ENCODE measurements at regions not wholly inside any gene's neighbourhood (a gene's known extent, or its start where the extent isn't known, plus 50 kb on each side); places are given as distances from the start of the nearest gene placed in this dataset.

DNA sequence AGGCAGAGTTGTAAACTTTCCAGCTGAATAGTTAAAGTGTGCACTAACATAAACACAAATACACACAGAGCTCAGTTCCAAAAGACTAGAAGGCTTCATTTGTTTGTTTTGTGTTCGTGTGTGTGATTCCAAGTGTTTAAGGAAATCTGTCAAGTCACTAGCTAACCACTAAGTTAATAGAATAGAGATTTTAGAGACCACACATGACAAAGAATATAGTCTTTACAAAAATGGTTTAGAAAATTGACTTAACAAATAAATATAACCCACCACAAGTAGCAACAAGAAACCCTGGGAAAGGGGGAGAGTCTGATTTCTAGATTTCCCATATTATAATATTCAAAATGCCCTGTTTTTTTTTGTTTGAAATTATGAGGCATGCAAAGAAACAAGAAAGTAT lies 209.4 kb downstream of the FZD1 start:
- no peak for ATAC-seq
- CTCF ChIA-PET, result no interaction called here

DNA sequence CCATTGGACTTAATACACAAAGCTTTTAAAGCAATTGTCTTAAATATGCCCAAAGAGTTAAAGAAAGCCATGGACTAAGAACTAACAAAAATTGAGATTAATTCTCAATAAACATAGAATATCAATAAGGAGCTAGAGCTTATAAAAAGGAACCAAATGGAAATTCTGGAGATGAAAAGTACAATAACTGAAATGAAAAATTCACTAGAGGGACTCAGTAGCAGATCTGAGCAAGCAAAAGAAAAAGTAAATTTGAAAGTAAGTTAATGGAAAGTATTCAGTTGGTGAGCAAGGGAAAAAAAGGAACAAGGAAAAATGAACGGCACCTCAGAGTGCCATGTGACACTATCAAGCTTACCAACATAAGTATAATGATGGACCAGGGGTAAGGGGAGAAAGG lies 209.8 kb downstream of the FZD1 start:
- ChIA-PET CTCF (no interaction called here), POLR2A (no interaction called here)
- Mint-ChIP-seq H3K4me1 (no peaks in the 10 kb centered on the region), H3K27me3 (ENCODE audit: low read depth) (no peaks in the 10 kb centered on the region), H3K27ac (no peak overlapping the region), H3K36me3 (peaks cover 13% of the 10 kb centered on the region), H3K9me3 (peaks cover 49% of the 10 kb centered on the region), H3K4me3 (no peak overlapping the region)
- no peak for ATAC-seq
- no peak for DNase-seq (ENCODE audit: low spot score)
- TF ChIP-seq, protein P1, sequence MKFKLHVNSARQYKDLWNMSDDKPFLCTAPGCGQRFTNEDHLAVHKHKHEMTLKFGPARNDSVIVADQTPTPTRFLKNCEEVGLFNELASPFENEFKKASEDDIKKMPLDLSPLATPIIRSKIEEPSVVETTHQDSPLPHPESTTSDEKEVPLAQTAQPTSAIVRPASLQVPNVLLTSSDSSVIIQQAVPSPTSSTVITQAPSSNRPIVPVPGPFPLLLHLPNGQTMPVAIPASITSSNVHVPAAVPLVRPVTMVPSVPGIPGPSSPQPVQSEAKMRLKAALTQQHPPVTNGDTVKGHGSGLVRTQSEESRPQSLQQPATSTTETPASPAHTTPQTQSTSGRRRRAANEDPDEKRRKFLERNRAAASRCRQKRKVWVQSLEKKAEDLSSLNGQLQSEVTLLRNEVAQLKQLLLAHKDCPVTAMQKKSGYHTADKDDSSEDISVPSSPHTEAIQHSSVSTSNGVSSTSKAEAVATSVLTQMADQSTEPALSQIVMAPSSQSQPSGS (CRISPR knock-in tag; IDR thresholded peaks at IDR 0.05; ENCODE audit: borderline replicate concordance, low read depth), result no peak
- TF ChIP-seq, protein P2, sequence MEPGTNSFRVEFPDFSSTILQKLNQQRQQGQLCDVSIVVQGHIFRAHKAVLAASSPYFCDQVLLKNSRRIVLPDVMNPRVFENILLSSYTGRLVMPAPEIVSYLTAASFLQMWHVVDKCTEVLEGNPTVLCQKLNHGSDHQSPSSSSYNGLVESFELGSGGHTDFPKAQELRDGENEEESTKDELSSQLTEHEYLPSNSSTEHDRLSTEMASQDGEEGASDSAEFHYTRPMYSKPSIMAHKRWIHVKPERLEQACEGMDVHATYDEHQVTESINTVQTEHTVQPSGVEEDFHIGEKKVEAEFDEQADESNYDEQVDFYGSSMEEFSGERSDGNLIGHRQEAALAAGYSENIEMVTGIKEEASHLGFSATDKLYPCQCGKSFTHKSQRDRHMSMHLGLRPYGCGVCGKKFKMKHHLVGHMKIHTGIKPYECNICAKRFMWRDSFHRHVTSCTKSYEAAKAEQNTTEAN (CRISPR knock-in tag; IDR thresholded peaks at IDR 0.05), result no peak
- TF ChIP-seq STAT6 (CRISPR knock-in tag; conservative IDR thresholded peaks at IDR 0.05; ENCODE audit: low read depth), result no peak

More for the DNA sequence above, 209.4 kb downstream of the FZD1 start:
- TF ChIP-seq ZNF317 (CRISPR knock-in tag; IDR thresholded peaks at IDR 0.05; ENCODE audit: borderline replicate concordance, low read depth), result no peak
- TF ChIP-seq EMX1 (CRISPR knock-in tag; IDR thresholded peaks at IDR 0.05), result no peak
- no peak for TF ChIP-seq PREB (CRISPR knock-in tag; IDR thresholded peaks at IDR 0.05; ENCODE audit: borderline replicate concordance)
- TF ChIP-seq ZNF671 (CRISPR knock-in tag; IDR thresholded peaks at IDR 0.05), result no peak
- no peak for TF ChIP-seq NR1H2 (CRISPR knock-in tag; IDR thresholded peaks at IDR 0.05)
- TF ChIP-seq ZNF512 (CRISPR knock-in tag; IDR thresholded peaks at IDR 0.05; ENCODE audit: borderline replicate concordance), result no peak
- TF ChIP-seq, protein P2 (CRISPR knock-in tag; IDR thresholded peaks at IDR 0.05), result no peak
- TF ChIP-seq, protein P3, sequence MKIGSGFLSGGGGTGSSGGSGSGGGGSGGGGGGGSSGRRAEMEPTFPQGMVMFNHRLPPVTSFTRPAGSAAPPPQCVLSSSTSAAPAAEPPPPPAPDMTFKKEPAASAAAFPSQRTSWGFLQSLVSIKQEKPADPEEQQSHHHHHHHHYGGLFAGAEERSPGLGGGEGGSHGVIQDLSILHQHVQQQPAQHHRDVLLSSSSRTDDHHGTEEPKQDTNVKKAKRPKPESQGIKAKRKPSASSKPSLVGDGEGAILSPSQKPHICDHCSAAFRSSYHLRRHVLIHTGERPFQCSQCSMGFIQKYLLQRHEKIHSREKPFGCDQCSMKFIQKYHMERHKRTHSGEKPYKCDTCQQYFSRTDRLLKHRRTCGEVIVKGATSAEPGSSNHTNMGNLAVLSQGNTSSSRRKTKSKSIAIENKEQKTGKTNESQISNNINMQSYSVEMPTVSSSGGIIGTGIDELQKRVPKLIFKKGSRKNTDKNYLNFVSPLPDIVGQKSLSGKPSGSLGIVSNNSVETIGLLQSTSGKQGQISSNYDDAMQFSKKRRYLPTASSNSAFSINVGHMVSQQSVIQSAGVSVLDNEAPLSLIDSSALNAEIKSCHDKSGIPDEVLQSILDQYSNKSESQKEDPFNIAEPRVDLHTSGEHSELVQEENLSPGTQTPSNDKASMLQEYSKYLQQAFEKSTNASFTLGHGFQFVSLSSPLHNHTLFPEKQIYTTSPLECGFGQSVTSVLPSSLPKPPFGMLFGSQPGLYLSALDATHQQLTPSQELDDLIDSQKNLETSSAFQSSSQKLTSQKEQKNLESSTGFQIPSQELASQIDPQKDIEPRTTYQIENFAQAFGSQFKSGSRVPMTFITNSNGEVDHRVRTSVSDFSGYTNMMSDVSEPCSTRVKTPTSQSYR (CRISPR knock-in tag; IDR thresholded peaks at IDR 0.05), result no peak
- no peak for TF ChIP-seq STAT6 (CRISPR knock-in tag; conservative IDR thresholded peaks at IDR 0.05; ENCODE audit: low read depth)
- peaks cover 13% of the 10 kb centered on the region for H3K36me3 Mint-ChIP-seq
- DNase-seq (ENCODE audit: low spot score), result no peak
- H3K4me3 Mint-ChIP-seq, result no peak overlapping the region
- POLR2A ChIA-PET, result no interaction called here
- peaks cover 49% of the 10 kb centered on the region for H3K9me3 Mint-ChIP-seq
- no peak overlapping the region for H3K27ac Mint-ChIP-seq
- H3K4me1 Mint-ChIP-seq, result no peaks in the 10 kb centered on the region
- no peaks in the 10 kb centered on the region for H3K27me3 Mint-ChIP-seq (ENCODE audit: low read depth)
